ENCODE measurements at regions not wholly inside any gene's neighbourhood (a gene's known extent, or its start where the extent isn't known, plus 50 kb on each side); places are given as distances from the start of the nearest gene placed in this dataset.
"Not testable (repeated sequence)": the region's sequence is repeated elsewhere in the genome, so short reads cannot be mapped to it uniquely, and the experiment has no call there.

GRCh38 chr4:103499094-103499493 lies 220.7 kb downstream of the TACR3 start:
- no peak for FAIRE-seq

- FAIRE-seq = no peak
These were observed 221.4 kb downstream of the TACR3 start for GRCh38 chr4:103498161-103499070.

- FAIRE-seq = no peak
These were observed 222.1 kb downstream of the TACR3 start for GRCh38 chr4:103497692-103498091.

- FAIRE-seq = no peak
These were observed 223.0 kb downstream of the TACR3 start for GRCh38 chr4:103496800-103497199.

GRCh38 chr4:103493450-103494159 lies 226.2 kb downstream of the TACR3 start:
- no peak for FAIRE-seq

GRCh38 chr4:103485296-103485695 lies 234.5 kb downstream of the TACR3 start:
- FAIRE-seq = not testable (repeated sequence)

- no peak for FAIRE-seq
These were observed 235.3 kb downstream of the TACR3 start for GRCh38 chr4:103484521-103484920.

- no peak for FAIRE-seq
These were observed 236.9 kb downstream of the TACR3 start for GRCh38 chr4:103482893-103483292.

- FAIRE-seq = no peak
These were observed 237.3 kb downstream of the TACR3 start for GRCh38 chr4:103482471-103482870.

- FAIRE-seq = no peak
These were observed 241.1 kb downstream of the TACR3 start for GRCh38 chr4:103478734-103479133.

- no peak for FAIRE-seq
These were observed 241.6 kb downstream of the TACR3 start for GRCh38 chr4:103478210-103478609.

GRCh38 chr4:103457566-103457965 lies 259.4 kb upstream of the CENPE start:
- no peak for FAIRE-seq

GRCh38 chr4:103451341-103451740 lies 253.2 kb upstream of the CENPE start:
- no peak for FAIRE-seq

- FAIRE-seq = no peak
These were observed 252.6 kb upstream of the CENPE start for GRCh38 chr4:103450693-103451092.

- no peak for FAIRE-seq
These were observed 251.3 kb upstream of the CENPE start for GRCh38 chr4:103449296-103450023.

- FAIRE-seq = no peak
These were observed 247.2 kb upstream of the CENPE start for GRCh38 chr4:103445377-103445776.

GRCh38 chr4:103443324-103443723 lies 245.2 kb upstream of the CENPE start:
- FAIRE-seq = no peak

GRCh38 chr4:103429283-103429682 lies 231.1 kb upstream of the CENPE start:
- no peak for FAIRE-seq

GRCh38 chr4:103425406-103425805 lies 227.3 kb upstream of the CENPE start:
- no peak for FAIRE-seq

GRCh38 chr4:103424853-103425252 lies 226.7 kb upstream of the CENPE start:
- no peak for FAIRE-seq

- no peak for FAIRE-seq
These were observed 225.1 kb upstream of the CENPE start for GRCh38 chr4:103423261-103423660.

GRCh38 chr4:103422467-103423219 lies 224.5 kb upstream of the CENPE start:
- no peak for FAIRE-seq

GRCh38 chr4:103415801-103416200 lies 217.7 kb upstream of the CENPE start:
- FAIRE-seq = no peak
